Activated CD8-positive, alpha-beta memory T cell treated with anti-CD3 and anti-CD28 coated beads, Interleukin-2, amount 50 U/mL, for 4 hours (primary cell): ENCODE measurements at regions not wholly inside any gene's neighbourhood (a gene's known extent, or its start where the extent isn't known, plus 50 kb on each side); places are given as distances from the start of the nearest gene placed in this dataset.
"Not testable (repeated sequence)": the region's sequence is repeated elsewhere in the genome, so short reads cannot be mapped to it uniquely, and the experiment has no call there.

Experiments used
- DNase-seq: peaks from one replicate; pipeline ENCODE4 v3.0.0-alpha.2; 2020

DNA sequence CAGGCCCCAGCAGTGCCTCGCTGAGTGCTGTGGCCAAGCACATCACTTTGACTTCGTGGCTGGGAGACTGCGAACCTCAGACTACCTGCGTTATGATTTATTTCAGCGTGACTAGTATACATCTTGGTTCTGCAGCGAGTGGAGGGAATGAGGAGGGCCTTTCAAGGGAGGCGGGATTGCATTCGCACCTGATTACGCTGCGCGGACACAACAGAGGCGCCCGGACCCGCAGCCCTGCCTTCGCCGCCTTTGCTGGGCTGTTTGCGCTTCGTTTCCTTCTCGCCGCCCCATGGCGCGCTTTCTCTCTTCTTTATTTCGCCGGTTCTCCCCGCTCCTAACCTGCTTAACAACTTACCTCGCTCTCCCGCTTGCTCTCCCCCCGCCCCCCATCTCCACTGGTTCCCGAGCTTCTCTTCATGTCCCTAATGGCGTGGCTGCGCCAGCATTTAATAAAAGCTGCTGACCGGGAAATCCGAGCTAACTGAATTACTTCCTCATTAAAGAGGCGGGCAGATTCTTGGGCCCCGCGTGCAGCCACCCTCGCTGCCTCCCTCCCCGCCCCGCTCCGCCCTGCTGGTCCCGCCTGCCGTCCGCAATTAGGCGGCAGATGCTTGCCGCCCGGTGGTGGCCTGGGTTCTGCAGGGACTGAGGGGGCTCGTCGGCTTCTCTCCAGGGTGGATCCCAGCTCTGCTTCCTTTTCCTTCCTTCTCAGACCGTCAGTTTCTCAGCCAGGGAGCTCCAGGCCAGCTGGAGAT lies 257.6 kb upstream of the SDK2 start:
- peak; percentile 25 for DNase-seq

DNA sequence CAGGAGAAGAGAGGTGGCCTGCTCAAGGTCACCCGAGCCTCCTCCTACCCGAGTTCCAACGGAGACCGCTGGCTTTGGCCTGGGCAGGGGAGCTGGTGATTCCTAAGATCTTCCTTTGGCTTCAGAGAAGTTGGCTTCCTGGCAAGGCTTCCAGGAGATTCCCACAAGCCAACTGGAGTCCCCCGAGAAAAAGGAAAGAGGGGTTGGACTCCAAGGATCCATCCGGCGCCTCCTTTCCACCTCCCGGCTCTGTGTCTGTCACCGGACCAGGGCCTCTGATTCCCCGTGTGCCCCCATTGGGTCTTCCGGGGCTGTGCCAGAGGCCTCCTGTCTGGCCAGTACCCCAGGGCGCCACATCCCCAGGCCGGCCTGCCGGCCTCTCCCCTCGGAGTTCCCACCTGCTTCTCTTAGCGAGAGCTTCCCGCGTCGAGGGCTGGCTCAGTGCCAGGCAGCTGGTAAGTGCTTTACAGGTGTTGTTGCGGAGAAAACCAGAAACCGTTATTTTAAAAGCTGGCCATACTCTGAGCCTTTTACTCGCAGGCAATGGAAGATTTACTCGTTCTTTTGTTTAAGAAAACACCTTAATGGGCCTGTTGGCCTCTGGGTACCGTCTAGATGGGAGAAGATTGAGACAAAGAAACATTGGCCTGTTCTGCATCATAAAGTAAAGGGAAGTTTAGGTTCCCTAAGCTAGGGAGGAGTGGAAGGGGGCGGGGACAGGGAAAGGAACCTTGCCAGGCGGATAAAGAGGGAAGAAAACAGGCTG lies 258.4 kb upstream of the SDK2 start:
- DNase-seq: no peak

DNA sequence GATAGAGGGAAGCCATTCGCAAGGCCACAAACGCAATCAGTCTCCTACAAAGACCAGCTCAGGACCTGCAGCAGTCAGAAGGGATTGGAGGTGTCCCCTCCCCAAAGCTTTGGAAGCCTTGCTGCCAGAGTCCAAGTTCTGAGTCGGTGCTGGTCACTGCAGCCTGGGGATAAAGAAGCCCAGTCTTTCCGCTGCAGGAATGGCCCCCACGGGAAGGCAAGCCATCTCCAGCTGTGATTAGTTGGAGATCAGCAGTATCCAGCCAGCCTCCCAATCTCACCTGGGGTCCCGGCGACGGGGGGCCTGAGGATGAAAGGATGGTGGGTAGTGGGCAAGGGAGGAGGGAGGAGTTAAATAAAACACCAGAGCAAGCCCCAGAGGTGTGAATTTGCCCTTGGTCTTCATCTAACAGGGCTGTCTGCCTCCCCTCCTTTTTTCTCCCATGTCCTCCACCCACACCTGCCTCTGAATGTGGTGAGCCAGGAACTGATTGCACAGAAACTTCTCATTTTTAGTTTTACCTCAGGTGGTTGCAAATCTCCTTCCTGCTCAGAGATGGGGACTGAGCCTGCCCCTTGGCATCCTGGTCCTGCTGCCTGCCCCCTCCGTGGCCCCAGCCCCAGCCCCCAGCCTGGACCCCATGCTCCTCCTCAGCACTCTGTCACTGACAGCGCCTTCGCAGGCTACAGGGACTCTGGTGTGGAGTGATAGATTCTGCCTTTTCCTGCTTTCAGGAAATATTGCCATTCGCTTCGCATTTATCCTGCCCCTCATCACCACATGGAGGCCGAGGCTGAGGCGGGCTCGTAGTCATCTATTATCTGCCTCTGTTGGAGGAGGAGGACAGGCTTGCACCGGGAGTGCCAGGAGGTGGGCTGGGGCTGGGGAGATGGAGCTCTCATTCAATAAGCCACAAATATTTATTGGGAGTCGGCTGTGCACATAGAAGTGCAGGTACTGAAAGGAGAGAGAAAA lies 262.9 kb upstream of the SDK2 start:
- no peak for DNase-seq

DNA sequence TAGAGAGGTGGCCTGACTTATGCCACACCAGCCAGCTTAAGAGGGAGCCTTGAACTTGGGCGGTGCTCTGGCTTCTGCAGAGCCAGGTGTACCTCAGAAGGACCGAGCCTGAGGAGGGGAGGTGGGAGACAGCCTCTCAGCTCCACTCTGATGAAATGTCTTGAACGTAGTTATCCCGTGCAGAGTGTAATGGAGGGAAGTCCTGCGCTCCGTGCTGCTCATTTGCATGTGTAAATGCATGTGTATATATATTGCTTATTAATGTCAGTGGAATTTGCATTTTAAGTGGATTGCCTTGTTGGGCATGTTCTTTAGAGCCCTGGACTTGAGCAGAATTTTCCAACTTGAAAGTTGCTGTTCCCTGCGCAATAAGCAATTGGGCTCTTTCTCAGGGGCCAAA lies 264.9 kb upstream of the SDK2 start:
- DNase-seq: no peak

DNA sequence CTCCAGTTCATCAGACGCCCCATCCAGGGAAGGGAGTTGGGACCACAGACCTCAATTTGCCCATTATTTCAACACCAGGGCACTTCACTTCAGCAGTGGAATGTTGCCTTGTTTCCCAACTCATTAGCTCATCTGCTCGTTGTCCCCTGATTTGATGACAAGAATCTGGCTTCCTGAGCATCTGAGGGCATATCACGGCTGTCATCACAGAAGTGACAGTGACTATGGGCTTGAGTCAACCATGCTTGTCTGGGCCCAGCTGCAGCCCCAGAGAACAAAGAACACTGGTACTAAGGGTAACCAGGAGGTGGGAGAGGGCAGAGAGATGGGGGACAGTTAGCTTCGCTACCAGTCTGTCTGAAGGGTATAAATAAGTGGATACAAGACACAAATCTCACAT lies 266.0 kb upstream of the SDK2 start:
- DNase-seq: no peak

DNA sequence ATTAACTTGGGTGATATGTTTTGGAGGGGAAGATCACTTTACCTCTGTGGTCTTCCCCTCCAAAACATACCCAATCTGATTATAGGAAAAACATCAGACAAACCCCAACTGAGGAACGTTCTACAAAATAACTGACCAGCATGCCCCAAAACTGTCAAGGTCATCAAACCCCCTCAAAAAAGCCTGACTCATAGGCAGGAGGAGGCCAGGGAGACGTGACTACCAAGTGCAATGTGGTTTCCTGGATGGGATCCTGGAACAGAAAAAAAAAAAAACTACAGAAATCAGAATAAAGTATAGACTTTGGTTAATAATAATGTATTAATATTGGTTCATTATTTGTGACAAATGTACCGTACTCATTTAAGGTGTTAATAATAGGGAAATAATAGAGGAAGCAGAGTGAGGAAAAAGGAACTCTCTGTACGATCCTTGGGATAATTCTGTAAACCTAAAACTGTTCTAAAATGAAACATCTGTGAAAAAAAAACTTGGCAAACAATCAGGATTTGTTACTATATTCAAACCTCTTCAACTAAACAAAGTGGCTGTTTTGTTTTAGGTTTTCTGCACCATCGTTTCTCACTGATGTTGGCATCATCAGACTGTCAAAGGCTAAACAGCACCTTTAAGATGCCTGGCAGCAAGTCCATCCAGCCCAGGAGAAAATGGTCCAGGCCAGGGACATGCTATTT lies 266.7 kb upstream of the SDK2 start:
- DNase-seq: no peak

DNA sequence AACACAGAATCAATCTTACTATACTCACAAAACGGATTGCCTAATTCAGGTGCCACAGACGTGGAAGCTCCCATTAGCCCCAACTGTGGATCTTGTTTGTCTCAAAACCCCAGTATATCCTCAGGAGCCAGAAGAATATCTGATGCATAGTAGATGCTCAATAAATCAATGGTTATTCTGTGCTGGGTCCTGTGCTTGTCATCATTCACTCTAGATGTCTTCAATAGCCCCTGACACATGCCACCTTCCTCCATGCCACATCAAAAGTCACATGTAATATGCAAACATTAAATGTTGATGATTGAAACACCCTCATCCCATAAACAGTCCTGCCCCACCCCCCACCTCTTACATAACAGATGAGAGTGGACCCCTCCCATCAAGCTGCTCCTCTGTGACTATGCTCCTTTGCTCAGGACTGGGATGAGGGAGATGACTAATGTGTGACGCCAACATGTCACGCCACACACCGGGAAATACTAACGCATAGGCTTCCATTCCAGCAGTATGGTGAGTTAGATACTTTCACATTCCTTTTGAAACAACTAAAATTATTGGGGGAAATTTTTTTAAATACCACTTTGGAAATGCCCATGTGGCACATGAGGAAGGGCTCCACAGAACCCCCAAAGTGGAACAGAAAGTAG lies 267.6 kb upstream of the SDK2 start:
- no peak for DNase-seq

DNA sequence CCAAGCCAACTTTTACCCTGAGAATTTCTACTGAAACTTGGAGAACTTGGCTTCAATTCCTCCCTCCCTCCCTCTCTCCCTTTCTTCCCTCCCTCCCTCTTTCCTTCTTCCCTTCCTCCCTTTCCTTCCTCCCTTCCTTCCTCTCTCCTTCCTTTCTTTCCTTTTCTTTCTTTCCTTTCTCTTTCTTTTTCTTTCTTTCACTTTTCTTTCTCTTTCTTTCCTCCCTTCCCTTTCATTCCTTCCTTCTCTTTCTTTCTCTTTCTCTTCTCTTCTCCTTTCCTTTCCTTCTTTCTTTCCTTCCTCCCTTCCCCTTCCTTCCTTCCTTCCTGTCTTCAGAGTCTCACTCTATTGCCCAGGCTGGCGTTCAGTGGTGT lies 268.1 kb upstream of the SDK2 start:
- no peak for DNase-seq

DNA sequence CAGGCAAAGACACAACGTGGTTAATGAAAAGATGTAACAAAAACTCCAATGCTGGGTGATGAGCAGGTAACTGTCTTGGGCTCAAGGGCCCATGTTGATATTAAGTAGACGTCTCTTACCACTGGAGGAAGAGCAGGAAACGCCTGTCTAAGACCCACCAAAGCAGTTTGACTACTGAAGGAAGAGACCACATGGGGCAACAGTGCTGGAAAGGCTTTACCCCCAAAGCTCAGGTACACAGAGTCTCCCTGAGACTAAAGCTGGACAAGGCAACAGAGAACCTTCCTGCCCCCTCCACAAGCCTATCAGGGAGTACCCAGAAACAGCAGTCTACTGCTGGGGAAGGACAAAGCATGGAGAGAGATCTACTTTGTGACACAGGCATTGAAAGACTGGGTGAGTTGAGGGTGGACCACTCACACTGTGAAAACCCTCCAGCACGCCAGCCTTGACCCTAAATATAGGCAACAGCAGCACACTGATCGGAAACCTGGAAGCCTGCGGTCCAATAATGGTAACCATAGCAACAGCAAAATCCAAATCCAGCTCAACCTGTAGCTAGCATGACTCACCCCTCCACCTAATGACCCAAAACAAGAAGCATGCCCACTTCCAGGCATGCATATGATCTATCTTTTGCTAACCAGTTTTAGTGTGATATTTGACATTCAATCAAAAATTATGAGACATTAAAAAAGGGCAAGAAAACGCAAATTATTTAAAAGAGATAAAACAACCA lies 270.5 kb upstream of the SDK2 start:
- no peak for DNase-seq

DNA sequence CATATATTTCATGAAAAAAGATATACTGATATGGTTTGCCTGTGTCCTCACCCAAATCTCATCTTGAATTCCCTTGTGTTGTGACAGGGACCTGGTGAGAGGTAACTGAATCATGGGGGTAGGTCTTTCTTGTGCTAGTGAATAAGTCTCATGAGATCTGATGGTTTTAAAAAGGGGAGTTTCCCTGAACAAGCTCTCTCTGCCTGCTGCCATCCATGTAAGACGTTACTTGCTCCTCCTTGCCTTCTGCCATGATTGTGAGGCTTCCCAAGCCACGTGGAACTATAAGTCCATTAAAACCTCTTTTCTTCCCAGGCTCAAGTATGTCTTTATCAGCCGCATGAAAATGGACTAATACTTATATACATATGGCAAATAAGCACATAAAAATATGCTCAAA lies 274.8 kb upstream of the SDK2 start:
- DNase-seq: not testable (repeated sequence)

DNA sequence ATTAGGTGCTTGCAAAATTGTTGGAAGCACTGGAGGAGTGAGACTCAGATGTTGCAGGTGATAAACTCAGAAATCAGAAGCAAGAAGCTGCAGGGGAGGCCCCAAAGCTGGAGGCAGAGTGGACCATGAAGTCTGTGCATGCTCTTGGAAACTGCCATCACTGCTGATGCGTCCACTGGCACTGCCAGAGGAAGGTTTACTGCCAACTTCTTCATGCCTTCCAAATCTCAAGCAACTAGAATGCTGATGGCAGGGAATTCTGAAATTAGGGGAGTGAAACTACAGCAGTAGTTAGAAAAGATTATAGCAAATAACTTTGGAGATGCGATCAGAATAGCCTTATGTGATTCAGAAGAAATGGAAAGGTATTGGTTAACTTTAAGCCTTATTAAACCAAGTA lies 277.1 kb upstream of the SDK2 start:
- DNase-seq: no peak

DNA sequence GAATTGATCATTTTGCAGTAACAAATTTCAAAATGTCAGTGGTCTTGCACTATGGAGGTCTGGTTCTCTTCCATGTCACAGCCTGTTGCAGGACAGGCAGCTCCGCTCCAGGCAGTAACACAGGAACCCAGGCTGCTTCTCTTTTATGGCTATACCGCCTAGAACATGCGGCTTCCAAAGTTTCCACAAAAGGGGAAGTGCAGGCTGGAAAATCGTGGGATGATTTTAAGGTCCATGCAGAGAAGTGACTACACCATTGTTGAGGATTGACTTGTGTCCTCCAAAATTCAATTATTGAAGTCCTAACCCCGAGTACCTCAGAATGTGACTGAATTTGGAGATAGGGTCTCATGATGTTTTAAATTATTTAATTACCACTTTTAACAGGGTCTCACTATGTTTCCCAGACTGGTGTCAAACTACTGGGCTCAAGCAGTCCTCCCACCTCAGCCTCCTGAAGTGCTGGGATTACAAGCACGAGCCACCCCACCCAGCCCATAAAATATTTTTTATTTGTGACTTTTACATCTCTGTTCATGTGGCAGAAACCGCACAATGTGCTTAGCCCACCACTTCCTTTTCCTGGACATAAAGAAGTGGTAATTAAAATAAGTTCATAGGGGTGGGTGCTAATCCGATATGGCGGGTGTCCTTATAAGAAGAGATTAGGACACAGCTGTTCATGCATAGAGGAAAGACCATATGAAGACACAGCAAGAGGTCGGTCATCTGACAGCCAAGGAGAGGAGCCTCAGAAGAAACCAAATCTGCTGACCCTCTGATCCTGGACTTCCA lies 279.2 kb upstream of the RPL38 start:
- no peak for DNase-seq

DNA sequence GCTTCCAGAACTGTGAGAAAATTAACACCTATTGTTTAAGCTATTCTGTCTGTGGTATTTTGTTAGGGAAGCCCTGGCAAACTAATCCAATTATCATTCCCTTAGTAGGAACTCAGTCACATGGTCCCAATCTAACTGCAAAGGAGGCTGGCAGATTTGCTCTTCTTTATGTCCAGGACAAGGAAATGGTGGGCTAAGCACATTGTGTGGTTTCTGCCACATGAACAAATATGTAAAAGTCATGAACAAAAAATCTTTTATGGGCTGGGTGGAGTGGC lies 278.6 kb upstream of the RPL38 start:
- no peak for DNase-seq

DNA sequence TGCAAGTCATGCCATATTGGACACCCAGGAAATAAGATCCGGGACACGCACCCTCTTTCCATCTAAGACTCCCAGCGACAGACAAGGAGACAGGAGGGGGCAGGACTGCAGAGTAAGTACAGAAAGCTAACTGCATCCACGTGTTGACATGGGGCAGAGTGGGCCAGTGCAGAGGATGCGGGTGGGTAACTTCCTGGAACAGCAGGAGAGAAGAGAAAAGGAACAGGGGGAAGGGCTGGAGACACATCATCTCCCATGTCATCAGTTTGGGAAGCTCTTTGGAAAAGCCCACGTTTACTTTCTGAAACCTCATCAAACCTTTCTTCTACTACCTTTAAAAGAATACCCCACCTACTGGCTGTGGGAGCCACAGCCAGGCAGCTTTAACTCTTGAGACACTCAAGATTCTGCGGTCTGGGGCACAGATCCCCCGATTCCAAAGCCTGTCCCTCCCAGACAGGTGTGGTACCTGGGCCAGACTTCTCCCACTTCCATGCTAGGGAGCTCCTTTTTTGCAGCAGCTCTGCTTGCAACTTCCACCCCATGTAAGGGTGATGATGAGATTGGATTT lies 273.5 kb upstream of the RPL38 start:
- no peak for DNase-seq

DNA sequence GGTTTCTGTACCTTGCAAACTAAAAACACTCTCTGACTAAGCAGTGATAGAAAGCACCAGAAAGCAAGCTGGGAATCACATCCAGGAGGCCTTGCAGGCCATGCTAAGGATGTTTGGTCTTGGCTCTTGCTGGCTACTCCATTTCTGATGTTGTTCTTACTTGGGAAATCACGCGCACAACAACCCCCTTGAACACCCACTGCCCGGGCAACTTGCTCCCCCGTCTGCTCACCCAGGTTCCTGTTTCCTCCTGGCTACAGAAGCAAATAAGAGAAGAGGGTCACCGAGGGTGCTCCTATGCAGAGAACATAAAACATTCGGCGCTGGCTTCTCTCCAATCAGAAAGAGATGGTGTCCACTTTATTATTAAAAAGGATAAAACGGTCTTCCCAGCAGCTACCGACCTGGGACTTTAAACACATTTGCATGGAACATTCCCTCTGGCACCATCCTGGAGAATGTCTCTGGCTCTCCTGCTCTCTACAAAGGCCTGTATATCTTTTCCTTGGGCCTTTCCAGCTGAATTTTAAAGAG lies 271.2 kb upstream of the RPL38 start:
- no peak for DNase-seq

DNA sequence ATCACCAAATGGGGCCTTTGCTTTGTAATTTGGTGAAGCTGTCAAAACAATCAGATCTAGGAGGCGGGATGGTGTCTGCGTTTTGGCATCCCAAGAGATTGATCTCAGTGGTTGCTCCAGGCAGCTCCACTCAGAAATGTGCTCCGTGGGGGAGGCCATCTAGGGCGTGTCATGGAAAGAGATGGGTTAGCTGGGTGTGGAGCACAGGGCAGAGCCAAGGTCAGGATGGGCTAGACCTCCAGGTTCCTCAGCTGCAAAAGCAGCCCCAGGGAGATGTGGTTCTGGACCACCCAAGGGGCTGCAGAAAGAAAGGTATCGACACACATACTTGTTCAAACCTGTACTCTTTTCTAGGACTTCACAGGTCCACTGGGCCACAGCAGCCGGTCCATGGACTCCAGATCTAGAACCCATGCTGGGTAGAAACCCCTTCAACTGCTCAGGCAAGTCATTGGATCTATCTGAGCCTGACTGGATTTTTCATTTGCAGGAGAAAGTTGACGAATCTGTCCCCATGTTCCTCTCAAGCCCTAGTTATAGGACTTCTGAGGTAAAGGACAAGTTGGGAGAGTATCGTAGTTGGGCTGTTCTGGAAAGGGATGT lies 270.2 kb upstream of the RPL38 start:
- no peak for DNase-seq

DNA sequence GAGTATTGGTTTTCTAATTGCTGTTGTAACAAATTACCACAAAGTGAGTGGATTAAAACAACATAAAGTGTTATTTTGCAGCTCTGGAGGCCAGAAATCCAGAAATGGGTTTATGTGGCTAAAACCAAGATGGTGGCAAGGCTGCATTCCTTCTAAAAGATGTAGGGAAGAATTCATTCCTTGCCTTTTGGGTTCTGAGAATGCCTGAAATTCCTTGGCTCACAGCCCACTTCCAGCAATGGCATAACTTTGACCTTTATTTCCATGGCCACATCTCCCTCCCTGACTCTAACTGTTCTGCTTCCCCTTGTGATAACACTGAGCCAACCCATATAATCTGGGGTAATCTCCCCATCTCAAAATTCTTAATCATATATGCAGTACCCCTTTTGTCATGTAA lies 269.6 kb upstream of the RPL38 start:
- no peak for DNase-seq

DNA sequence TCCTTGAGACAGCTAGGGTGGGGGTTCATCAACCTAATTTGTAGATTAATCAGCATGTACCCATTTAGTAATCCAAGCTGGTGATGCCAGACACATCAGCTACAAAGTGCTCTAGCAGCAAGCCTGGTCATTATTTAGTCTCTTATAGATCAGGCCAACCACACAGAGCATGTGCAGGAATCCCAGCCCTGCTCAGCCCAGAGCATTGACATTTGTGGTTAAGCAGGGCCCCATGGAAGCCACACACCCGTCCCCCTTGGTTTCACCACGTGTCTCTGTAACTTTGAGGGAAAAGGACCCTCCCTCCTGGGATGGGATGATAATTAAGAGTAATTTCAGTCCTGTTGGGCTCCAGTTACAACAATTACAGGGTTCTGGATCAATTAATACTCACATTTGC lies 268.8 kb upstream of the RPL38 start:
- no peak for DNase-seq

DNA sequence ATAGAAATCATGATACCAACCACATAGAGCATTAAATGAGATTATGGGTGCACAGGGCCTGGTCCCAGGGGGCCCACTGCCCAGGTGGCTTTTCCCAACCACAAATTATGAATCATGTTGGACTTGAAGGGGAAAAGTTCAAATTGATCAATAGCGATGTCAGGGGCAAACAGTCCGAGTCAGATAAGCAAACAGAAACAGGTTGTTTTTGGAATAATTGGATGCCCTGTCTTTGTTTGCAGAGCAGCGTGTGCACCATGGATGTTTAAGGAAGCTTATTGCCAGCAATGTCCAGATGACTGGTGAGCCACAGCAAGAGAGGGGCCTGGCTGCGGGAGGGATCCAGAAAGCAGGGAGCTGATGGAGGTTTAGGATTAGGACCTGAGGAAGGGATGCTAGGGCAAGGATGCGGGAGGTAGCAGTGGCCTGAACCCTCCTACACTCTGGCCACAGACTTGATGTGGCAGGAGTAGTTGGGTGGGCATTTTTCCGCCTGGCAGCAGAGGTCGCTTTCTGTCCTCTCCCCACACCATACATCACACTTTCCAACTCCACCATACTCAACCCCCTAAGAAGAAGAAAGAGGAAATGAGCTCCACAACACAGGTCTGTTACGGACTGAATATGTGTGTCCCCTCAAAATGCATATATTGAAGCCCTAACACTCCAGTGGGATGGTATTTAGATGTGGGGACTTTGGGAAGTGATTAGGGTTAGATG lies 266.4 kb upstream of the RPL38 start:
- no peak for DNase-seq
